GM06990 (cell line): ENCODE measurements at regions not wholly inside any gene's neighbourhood (a gene's known extent, or its start where the extent isn't known, plus 50 kb on each side); places are given as distances from the start of the nearest gene placed in this dataset.
"Not testable (repeated sequence)": the region's sequence is repeated elsewhere in the genome, so short reads cannot be mapped to it uniquely, and the experiment has no call there.

Experiments used
- DNase-seq: peaks from one replicate; pipeline ENCODE4 v3.0.0-alpha.2; 2011; ENCODE audit not compliant: insufficient read length; ENCODE audit errors: extremely low read depth
- H3K27me3 ChIP-seq: replicated peaks from 2 replicates; pipeline ENCODE4 v1.6.0; 2011; ENCODE audit warnings: low read length; ENCODE audit not compliant: control insufficient read depth, insufficient read depth
- H3K36me3 ChIP-seq: 2 replicates; pipeline ENCODE4 v1.5.1; 2011; ENCODE audit warnings: low read length; ENCODE audit not compliant: control insufficient read depth, insufficient read depth
- H3K4me3 ChIP-seq: replicated peaks from 2 replicates; pipeline ENCODE4 v1.5.1; 2011; ENCODE audit warnings: low read depth, mild to moderate bottlenecking, control low read depth, low read length
- CTCF ChIP-seq: IDR thresholded peaks from 2 replicates; pipeline ENCODE4 v1.5.1; 2011; ENCODE audit warnings: low read length, control low read depth, mild to moderate bottlenecking, inconsistent platforms; ENCODE audit not compliant: insufficient read depth, poor library complexity, severe bottlenecking

GRCh38 chr3:40754994-40755393 is 230.2 kb downstream of the ZNF621 start:
- no peak for DNase-seq
- H3K4me3 ChIP-seq: no peak overlapping the region
- no peaks in the 10 kb centered on the region; the same call in 1 of the 2 replicates for H3K27me3 ChIP-seq
- no peak for TF ChIP-seq CTCF
- no peaks in the 10 kb centered on the region for H3K36me3 ChIP-seq

GRCh38 chr3:40756500-40756899 is 231.7 kb downstream of the ZNF621 start:
- no peak for DNase-seq
- no peaks in the 10 kb centered on the region for H3K36me3 ChIP-seq
- TF ChIP-seq CTCF: no peak
- no peak overlapping the region for H3K4me3 ChIP-seq
- H3K27me3 ChIP-seq: no peaks in the 10 kb centered on the region; the same call in 1 of the 2 replicates

- not testable (repeated sequence) for H3K36me3 ChIP-seq, H3K27me3 ChIP-seq, H3K4me3 ChIP-seq, DNase-seq
Measured at GRCh38 chr3:40762771-40763170, 238.0 kb downstream of the ZNF621 start.

DNA sequence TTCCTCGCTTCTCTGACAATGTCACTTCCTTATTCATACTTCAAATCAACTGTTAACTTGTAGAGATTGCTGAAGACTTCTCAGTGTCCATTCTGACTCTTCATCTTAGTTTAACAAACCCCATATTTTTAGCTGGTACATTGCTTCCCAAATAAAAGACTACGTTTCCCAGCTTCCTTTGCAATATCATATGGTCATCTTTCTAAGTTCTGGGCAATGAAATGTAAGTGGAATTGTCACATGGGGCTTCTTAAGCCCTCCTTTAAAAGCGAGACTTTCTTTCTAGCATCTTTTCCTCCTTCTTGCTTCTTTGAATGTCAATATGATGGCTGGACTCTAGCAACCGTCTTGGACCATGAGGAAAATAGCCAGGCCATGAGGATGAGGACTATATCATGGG is 239.0 kb downstream of the ZNF621 start:
- no peak for TF ChIP-seq CTCF
- Histone ChIP-seq H3K36me3 (no peaks in the 10 kb centered on the region), H3K4me3 (no peak overlapping the region), H3K27me3 (no peaks in the 10 kb centered on the region; the same call in 1 of the 2 replicates)
- no peak for DNase-seq

- TF ChIP-seq CTCF: no peak
- H3K27me3 ChIP-seq: no peaks in the 10 kb centered on the region; the same call in 1 of the 2 replicates
- H3K36me3 ChIP-seq: no peaks in the 10 kb centered on the region
- no peak for DNase-seq
- H3K4me3 ChIP-seq: no peak overlapping the region
Measured at GRCh38 chr3:40764747-40765146, 240.0 kb downstream of the ZNF621 start.

DNA sequence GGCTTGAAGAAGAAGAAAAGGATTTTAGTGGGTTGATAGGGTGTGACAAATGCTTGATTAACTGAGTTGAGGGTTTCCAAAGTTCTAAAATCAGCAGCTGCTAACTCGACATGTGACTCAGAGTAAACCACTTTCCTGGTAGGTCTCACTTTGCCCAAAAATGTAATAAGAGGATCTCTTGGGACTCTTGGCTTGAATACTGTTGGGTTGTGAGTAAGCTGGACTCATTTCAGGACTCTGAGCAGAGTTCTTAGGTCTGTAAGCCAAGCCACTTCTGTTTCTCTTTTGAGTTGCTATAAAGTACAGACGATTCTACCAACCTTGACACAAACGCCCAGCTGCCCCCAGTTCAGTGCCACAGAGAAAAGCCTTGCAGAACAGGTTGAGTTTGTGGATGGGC is 241.1 kb downstream of the ZNF621 start:
- H3K4me3 ChIP-seq: no peak overlapping the region
- no peak for DNase-seq
- H3K36me3 ChIP-seq: no peaks in the 10 kb centered on the region
- no peaks in the 10 kb centered on the region; the same call in 1 of the 2 replicates for H3K27me3 ChIP-seq
- TF ChIP-seq CTCF: no peak
